ENCODE measurements at regions not wholly inside any gene's neighbourhood (a gene's known extent, or its start where the extent isn't known, plus 50 kb on each side); places are given as distances from the start of the nearest gene placed in this dataset.
A peak's percentile ranks its signal among the peaks of the same experiment; 100 is the strongest.
"Not testable (repeated sequence)": the region's sequence is repeated elsewhere in the genome, so short reads cannot be mapped to it uniquely, and the experiment has no call there.

GRCh38 chr2:163182764-163183354 is 344.3 kb upstream of the KCNH7 start:
- peak in 2 of 4 experiments; percentile 37 to 48 for DNase-seq

- DNase-seq: no peak
Observed at GRCh38 chr2:163177592-163177991, 339.0 kb upstream of the KCNH7 start.

DNA sequence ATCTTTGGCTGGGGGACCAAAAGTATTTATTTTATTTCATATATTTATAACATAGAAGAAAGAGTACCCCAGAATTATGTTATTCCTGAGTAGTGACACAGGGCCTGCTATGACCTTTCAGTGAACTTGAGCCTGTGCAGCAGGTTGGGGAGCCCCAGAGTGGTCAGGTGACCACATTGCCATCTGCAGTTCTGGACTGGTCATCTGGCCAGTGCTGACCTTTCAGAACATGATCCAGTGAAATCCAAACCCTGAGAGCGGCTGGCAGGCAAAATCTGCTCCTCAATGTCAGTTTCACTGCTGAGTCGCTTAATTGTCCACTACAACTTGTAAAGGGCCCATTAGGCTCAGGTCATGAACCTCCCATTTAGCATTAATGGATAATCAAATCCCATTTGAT is 336.7 kb upstream of the KCNH7 start:
- DNase-seq: no peak

- DNase-seq: no peak
Observed at GRCh38 chr2:163173591-163173990, 335.0 kb upstream of the KCNH7 start.

- DNase-seq: no peak
Observed at GRCh38 chr2:163171786-163172530, 333.4 kb upstream of the KCNH7 start.

DNA sequence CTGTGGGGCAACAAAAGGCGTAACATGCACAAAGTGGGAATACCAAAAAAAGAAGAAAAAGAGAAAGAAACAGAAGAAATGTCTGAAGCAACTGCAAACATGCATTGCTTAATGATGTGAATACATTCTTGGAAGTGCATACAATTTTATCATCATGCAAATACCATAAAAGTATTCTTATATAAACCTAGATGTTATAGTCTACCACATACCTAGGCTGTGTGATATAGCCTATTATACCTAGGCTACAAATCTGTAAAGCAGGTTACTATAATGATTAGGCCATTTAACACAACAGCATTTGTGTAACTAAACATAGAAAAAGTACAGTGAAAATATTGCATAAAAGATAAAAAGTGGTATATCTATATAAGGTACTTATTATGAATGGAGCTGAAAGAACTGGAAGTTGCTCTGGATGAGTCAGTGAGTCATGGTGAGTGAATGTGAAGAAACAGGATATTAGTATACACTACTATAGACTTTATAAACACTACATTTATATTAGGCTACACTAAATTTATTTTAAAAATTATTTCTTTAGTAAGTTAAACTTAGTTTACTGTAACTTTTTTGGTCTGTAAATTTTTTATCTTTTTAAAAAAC is 319.4 kb upstream of the KCNH7 start:
- DNase-seq: peak in 2 of 4 experiments; percentile 38 to 42

- no peak for DNase-seq
Observed at GRCh38 chr2:163157411-163157810, 318.8 kb upstream of the KCNH7 start.

GRCh38 chr2:163155925-163156324 is 317.4 kb upstream of the KCNH7 start:
- DNase-seq: no peak

GRCh38 chr2:163155279-163155883 is 316.8 kb upstream of the KCNH7 start:
- DNase-seq: peak; percentile 5 to 41 (median 32)

DNA sequence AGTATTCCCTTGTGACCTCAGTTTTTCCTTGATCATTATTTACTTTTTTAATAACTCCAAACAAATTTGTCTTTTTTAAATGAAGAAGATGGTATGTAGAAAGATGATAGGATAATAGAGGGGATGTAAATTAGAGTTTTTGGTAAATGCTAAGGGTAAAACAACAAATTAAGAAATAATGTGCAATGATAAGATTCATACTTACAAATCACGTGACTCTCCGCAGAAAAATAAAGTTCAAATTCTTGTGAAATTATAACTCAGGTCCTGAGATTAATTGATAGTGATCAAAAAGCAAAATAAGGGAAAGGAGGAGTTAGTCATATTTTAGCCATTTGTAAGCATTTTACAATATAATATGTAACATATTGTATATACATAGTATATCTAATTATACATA is 304.1 kb upstream of the KCNH7 start:
- DNase-seq: no peak

GRCh38 chr2:163138947-163139346 is 300.4 kb upstream of the KCNH7 start:
- no peak for DNase-seq

- no peak for DNase-seq
Observed at GRCh38 chr2:163135256-163135655, 296.7 kb upstream of the KCNH7 start.

DNA sequence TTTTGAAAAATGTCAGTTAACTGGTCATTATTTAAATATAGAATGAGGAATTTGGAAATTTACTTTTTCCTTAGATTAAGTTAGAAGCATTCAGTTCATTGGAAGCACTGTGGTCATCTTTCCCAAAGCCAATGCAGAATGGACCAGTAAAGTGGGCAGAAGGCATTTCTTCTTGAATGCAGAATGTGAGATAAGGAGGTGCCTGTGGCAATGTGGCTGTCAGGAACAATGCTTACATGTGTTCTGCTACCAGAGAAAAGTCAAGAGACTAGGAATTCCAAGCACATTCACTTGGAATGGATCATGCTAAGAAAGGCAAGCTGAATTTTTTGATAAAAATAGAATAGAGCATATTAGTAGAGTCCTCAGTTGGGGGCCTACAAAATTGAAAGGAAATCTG is 295.0 kb upstream of the KCNH7 start:
- no peak for DNase-seq

DNA sequence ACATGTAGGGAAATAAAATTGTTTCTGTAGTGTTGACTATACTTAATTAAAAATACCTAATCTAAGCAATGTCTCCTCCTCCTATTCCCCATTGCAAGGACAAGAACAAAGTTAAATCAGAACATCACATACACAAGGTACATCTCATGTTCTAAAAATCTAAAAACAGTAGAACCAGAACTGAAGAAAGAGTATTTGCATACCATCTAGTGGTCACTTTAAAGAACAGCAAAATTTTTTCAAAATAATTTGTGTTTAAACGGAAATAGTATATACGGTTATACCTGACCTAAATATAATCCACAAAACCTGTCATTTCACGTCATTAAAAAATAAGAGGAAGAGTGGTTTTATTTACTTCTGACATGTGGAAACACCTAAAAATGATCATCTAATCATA is 294.3 kb upstream of the KCNH7 start:
- DNase-seq: peak in 2 of 4 experiments; percentile 2 to 17

DNA sequence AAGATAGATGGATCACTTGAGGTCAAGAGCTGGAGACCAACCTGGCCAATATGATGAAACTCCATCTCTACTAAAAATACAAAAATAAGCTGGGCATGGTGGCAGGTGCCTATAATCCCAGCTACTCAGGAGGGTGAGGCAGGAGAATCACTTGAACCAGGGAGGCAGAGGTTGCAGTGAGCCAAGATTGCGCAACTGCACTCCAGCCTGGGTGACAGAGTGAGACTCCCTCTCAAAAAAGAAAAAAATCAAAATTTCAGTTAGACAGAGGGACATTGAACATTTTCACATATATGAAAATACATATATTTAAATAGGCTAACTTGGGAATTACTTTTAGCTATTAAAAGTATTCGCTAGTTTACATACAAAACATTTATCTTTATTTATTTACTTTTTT is 293.6 kb upstream of the KCNH7 start:
- not testable (repeated sequence) for DNase-seq

- no peak for DNase-seq
Observed at GRCh38 chr2:163123526-163123925, 285.0 kb upstream of the KCNH7 start.

GRCh38 chr2:163122257-163122656 is 283.7 kb upstream of the KCNH7 start:
- no peak for DNase-seq

DNA sequence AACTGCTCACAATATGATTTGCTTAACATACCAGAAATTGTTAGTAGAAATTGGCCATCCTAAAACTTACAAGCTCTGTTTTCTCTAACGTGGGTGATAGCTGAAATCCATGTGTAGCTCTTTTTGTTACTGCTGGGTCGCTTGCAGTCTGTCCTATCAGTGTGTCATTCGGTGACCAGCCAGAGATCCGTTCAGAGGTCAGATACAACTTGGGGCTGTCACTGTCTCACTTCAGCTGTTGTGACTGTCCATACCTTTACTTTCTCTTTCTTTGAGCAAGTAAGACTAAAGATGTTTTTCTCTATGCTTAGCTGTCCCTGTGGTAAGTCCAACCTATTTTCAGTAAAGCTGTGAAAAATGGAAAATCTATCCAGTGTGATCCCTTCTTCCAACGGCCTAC is 282.9 kb upstream of the KCNH7 start:
- DNase-seq: no peak

DNA sequence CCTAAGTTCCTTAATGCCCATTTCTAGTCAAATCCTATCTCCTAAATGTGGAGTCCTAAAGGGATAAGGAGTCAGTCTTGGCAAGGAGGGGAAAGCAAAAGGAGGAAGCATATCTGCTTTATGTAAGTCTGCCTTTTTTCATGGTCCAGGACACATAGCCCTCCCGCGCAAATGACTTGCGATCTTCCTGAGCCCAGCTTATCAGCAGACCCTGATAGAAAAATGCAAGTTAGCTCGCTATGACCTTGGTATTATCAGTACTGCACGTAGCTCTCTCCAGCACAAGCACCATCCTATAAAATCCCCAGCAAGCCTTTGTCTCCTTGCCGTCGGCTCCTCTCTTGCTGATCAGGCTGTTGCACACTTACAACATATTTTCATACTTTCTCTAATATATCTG is 281.4 kb upstream of the KCNH7 start:
- no peak for DNase-seq

GRCh38 chr2:163086940-163087339 is 248.4 kb upstream of the KCNH7 start:
- no peak for DNase-seq

DNA sequence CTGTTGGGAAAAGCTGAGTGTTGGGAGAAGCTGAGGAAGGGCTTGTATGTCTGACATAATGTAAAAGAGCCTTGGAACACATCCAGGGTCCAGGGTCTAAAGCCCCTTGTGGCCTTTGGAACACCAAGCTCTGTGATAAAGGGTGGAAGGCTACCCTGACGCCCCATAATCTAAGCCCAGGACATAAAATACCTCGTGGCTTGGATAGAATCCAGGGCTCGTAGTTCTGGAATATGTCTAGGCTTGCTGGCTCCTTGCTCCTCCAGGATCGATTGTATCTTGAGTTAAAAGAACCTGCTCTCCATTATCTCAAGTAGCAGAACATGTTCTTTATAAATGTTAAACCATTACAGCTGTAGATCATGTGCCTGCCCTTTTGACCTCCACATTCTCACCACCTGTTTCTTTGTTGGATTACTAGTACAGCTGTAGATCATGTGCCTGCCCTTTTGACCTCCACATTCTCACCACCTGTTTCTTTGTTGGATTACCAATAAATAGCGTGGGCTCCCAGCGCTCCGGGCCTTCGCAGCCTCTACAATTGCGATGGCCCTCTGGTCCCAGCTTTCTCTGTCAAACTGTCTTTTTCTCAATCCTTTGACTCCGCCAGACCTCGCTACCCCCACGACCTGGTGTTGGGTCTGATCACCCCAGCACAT is 246.9 kb upstream of the KCNH7 start:
- not testable (repeated sequence) for DNase-seq

GRCh38 chr2:163081754-163082153 is 243.2 kb upstream of the KCNH7 start:
- DNase-seq: no peak

DNA sequence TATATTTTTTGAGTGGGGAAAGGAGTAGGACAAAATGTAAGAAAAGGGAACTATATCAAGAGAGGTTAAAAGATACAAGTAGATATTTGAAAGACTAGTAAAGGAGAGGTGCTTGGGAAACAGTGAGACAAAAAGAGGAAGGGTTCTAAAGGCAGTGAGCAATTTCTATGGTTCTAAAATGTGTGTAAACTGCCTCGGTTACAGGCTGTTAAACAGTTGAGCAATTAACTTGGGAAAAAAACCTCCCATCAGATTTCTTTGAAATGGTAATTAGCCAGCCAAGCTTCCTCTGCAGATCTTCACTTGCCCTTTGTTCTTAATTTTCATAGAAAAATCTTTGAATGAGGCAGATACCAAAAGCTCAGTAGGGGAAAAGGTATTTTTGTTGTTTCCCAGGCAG is 238.7 kb upstream of the KCNH7 start:
- DNase-seq: no peak
